ENCODE measurements at regions not wholly inside any gene's neighbourhood (a gene's known extent, or its start where the extent isn't known, plus 50 kb on each side); places are given as distances from the start of the nearest gene placed in this dataset.

DNA sequence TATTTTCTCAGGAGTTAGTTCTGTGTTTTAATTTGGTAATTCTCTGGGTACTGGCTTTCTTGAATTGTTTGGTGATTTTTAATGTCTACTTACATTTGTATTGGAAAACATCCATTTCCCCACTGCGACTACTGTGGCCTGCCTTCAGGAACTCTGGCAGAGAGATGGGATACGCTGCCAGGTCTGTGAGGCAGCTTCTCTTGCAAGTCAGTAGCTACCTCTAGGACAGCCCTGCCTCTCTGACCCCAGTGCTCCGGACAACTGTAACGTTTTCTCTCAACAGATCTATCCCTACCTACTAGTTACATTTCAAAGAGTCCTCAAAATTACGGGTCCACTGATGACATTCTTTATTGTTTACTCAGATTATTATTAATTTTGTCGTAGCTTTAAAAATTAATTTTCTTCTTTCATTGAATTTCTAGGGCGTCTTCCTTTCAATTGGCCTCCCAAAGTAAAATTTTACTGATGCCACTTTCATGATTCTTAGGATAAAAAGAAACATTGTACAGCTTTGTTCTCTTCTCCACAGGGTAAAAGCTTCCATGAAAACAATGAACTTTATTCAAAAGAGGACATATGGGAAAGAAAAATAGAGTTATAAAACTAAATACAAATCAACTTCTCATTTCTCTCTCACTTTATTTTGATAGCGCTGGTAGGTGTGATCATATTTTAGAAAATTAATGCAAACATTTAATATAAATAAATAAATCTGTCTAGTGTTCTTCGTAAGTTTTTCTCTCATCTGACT is 123.2 kb upstream of the GOLGA8J start:
- H3K36me3 ChIP-seq (ENCODE audit: control insufficient read depth in 2 of 2, insufficient read depth in 2 of 2, low read length in 2 of 2) = no peaks in the 10 kb centered on the region
- H3K27ac ChIP-seq (ENCODE audit: low read length) = no peak overlapping the region
- no peaks in the 10 kb centered on the region for H3K9me3 ChIP-seq (ENCODE audit: control insufficient read depth in 2 of 2, low read length in 2 of 2)
- H3K4me1 ChIP-seq (ENCODE audit: control insufficient read depth, insufficient read depth, low read length) = no peaks in the 10 kb centered on the region
- H3K27me3 ChIP-seq (ENCODE audit: control insufficient read depth in 1 of 2, insufficient read depth in 2 of 2, low read length in 2 of 2) = no peaks in the 10 kb centered on the region
- H3K9ac ChIP-seq (ENCODE audit: low read length in 2 of 2) = no peak overlapping the region
- no peak overlapping the region for H3K4me3 ChIP-seq (ENCODE audit: low read length in 2 of 2)

DNA sequence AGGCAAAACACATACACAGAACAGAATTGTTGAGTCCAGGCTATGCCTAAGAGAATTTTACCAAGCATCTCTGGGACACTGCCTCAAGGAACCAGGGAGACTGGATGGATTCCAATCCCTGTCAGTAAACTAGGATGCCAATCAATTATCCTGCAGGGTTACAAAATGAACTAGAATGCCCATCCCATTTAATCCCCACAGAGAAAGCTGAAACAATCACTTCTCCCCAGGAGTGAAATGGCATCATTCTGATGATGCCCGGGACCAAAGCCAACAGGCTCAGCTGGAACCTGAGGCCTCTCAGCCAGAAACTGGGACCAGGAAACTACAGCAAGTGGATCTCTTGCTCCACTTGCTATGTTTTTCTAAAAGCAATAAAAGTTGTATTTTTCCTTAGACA is 130.0 kb upstream of the TJP1 start:
- H3K4me3 ChIP-seq (ENCODE audit: low read length in 2 of 2) = no peak overlapping the region
- H3K9ac ChIP-seq (ENCODE audit: low read length in 2 of 2) = no peak overlapping the region
- no peaks in the 10 kb centered on the region for H3K27me3 ChIP-seq (ENCODE audit: control insufficient read depth in 1 of 2, insufficient read depth in 2 of 2, low read length in 2 of 2)
- H3K36me3 ChIP-seq (ENCODE audit: control insufficient read depth in 2 of 2, insufficient read depth in 2 of 2, low read length in 2 of 2) = no peaks in the 10 kb centered on the region
- H3K27ac ChIP-seq (ENCODE audit: low read length) = no peak overlapping the region
- no peaks in the 10 kb centered on the region for H3K4me1 ChIP-seq (ENCODE audit: control insufficient read depth, insufficient read depth, low read length)
- no peaks in the 10 kb centered on the region for H3K9me3 ChIP-seq (ENCODE audit: control insufficient read depth in 2 of 2, low read length in 2 of 2)

DNA sequence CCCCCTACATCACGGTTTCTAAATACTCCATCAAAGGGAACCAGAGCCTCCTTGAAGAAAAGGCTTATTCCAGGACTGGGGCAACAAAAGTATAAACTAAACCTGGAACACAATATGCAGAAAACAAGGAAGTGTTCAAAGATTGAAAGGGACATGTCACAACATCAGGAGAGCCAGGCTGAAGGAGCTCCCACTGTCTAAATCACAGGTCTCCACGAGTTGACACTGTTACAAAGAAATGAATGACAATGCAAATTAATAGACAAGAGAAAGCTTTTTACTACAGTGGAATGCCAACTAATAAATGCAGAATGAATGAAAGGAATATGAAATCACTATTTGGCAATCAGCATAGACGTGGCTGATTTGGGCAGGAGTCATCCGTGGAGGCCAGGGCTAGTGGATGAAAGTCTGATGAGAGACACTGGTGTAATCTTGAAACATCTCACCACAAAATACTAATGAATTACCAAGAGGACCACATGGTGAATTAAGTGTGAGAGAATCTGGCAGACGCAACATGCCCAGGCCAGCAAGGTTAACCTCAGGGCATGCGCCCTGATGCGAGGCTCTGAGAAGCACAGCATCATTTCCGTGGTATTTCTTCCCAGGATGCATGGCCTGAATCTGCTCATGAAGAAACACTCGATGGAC is 123.8 kb upstream of the TJP1 start:
- Histone ChIP-seq H3K9ac (ENCODE audit: low read length in 2 of 2) (no peak overlapping the region), H3K4me3 (ENCODE audit: low read length in 2 of 2) (no peak overlapping the region), H3K27me3 (ENCODE audit: control insufficient read depth in 1 of 2, insufficient read depth in 2 of 2, low read length in 2 of 2) (no peaks in the 10 kb centered on the region), H3K4me1 (ENCODE audit: control insufficient read depth, insufficient read depth, low read length) (no peaks in the 10 kb centered on the region), H3K27ac (ENCODE audit: low read length) (no peak overlapping the region), H3K36me3 (ENCODE audit: control insufficient read depth in 2 of 2, insufficient read depth in 2 of 2, low read length in 2 of 2) (no peaks in the 10 kb centered on the region), H3K9me3 (ENCODE audit: control insufficient read depth in 2 of 2, low read length in 2 of 2) (no peaks in the 10 kb centered on the region)

DNA sequence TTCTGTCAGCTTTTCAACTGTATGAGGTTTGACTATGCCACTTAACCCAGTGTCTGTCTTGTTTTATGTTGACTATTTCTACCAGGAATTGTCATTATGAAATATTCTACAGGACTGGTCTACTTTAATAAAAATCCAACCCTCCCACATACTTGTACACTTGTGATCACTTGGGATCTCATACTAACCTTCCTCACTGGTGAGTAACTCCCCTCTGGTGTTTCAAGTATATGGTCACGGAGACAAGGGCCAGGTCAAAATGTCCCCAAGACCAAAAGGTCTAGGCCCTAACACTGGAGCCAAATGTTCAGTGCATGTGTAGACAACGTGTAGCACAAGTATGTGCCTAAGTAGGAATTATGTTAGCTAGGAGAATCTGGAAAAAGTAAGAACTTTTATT is 122.7 kb upstream of the TJP1 start:
- no peak overlapping the region for H3K4me3 ChIP-seq (ENCODE audit: low read length in 2 of 2)
- no peaks in the 10 kb centered on the region for H3K9me3 ChIP-seq (ENCODE audit: control insufficient read depth in 2 of 2, low read length in 2 of 2)
- no peaks in the 10 kb centered on the region for H3K4me1 ChIP-seq (ENCODE audit: control insufficient read depth, insufficient read depth, low read length)
- H3K36me3 ChIP-seq (ENCODE audit: control insufficient read depth in 2 of 2, insufficient read depth in 2 of 2, low read length in 2 of 2) = no peaks in the 10 kb centered on the region
- no peak overlapping the region for H3K27ac ChIP-seq (ENCODE audit: low read length)
- H3K27me3 ChIP-seq (ENCODE audit: control insufficient read depth in 1 of 2, insufficient read depth in 2 of 2, low read length in 2 of 2) = no peaks in the 10 kb centered on the region
- H3K9ac ChIP-seq (ENCODE audit: low read length in 2 of 2) = no peak overlapping the region

DNA sequence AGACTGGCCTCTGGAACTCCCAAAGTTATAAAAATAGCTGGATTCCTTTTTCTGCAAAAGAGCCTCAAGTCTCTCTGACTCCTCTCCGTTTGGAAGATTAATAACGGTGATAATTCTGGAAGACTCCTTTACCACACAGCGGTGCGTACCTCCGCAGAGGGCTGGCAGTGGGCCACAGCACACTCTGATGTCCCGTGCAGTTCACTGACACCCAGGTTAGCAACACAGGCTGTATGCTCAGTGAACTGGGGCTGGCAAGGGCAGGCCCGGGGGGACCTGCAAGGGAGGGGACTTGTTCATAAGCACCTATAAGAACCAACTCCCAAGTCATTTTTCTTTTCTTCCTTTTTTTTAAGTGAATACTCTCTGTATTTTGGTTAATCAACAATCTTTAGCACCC is 120.3 kb upstream of the TJP1 start:
- no peak overlapping the region for H3K9ac ChIP-seq (ENCODE audit: low read length in 2 of 2)
- H3K36me3 ChIP-seq (ENCODE audit: control insufficient read depth in 2 of 2, insufficient read depth in 2 of 2, low read length in 2 of 2) = no peaks in the 10 kb centered on the region
- H3K4me1 ChIP-seq (ENCODE audit: control insufficient read depth, insufficient read depth, low read length) = no peaks in the 10 kb centered on the region
- no peak overlapping the region for H3K4me3 ChIP-seq (ENCODE audit: low read length in 2 of 2)
- no peaks in the 10 kb centered on the region for H3K9me3 ChIP-seq (ENCODE audit: control insufficient read depth in 2 of 2, low read length in 2 of 2)
- no peaks in the 10 kb centered on the region for H3K27me3 ChIP-seq (ENCODE audit: control insufficient read depth in 1 of 2, insufficient read depth in 2 of 2, low read length in 2 of 2)
- H3K27ac ChIP-seq (ENCODE audit: low read length) = no peak overlapping the region

DNA sequence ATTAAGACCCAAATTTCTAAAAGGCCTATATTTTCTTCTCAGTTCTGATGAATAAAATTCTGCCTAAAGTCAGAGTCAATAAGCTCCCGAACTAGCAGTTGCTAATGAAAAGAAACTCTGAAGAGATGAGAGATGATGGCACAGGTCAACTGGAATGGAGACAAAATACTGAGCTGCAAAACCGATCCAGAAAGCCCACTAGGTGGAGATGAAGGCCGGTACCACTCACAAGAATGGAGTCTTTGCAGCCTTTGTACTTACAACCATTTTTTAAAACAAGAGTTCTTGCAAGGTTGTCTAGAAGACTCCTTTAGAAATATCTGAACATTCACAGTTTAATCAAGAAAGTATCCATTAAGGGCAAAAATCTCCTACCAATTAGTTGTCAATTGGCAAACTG is 119.9 kb upstream of the TJP1 start:
- Histone ChIP-seq H3K9ac (ENCODE audit: low read length in 2 of 2) (no peak overlapping the region), H3K36me3 (ENCODE audit: control insufficient read depth in 2 of 2, insufficient read depth in 2 of 2, low read length in 2 of 2) (no peaks in the 10 kb centered on the region), H3K27me3 (ENCODE audit: control insufficient read depth in 1 of 2, insufficient read depth in 2 of 2, low read length in 2 of 2) (no peaks in the 10 kb centered on the region), H3K4me3 (ENCODE audit: low read length in 2 of 2) (no peak overlapping the region), H3K27ac (ENCODE audit: low read length) (no peak overlapping the region), H3K9me3 (ENCODE audit: control insufficient read depth in 2 of 2, low read length in 2 of 2) (no peaks in the 10 kb centered on the region), H3K4me1 (ENCODE audit: control insufficient read depth, insufficient read depth, low read length) (no peaks in the 10 kb centered on the region)

DNA sequence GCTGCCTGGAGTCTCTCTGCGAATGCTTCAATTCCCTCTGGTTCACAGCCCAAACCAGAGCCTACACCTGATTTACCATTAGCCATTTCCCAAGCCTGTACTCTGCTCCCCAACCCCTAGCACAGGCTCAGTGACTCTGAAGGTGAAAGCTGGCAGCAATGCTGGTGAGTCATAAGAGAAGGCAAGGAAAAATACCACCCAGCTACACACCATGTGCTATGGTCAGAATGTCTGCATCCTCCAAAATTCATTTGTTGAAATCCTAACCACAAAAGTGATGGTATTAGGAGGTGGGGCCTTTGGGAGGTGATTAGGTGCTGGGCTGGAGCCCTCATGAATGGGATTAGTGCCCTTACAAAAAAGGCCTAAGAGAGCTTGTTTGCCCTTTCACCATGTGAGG is 117.1 kb upstream of the TJP1 start:
- H3K27ac ChIP-seq (ENCODE audit: low read length) = no peak overlapping the region

DNA sequence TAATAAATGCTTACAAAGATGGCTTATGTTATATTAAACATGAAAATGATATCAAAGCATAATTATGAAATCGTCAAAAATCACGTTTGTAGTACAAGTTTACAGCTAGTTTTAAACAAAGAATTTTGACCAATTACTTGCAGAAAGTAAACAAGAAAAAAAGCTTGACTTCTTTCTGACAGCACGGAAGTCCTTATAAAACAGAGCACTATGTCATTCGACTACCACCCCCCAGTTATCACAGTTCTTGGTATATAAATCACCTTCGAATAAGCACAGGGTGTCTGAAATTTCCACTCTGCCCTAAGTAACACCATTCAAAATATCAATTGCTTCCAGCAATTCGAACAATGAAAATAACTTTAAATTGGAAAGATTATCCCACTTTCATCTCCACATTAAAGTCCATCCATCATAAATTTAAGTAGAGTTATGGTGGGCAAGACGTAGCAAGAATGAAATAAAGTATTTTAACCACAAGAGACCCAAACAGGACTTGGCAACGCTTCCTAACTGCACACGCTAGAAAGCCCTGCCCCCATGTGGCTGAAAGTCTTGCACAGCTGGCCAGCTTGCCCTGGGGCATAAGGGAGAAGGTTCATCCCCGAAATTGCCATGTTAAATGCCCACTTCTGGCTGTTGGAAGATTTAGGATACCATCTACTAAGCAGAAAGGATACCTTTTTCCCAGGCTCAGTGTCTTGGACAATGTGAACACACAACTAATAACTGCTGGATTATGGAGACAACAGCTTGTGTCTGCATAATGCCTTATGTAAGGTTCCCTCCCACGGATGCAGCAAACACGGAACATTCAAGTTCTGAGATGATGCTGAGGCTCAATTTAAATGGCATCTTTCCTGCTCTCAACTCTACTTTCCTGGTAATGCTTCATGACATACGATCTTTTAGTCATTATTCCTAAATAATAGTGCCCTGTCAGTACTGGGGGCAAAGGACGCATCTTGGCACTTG is 116.4 kb upstream of the TJP1 start:
- no peaks in the 10 kb centered on the region for H3K9me3 ChIP-seq (ENCODE audit: control insufficient read depth in 2 of 2, low read length in 2 of 2)
- no peak overlapping the region for H3K27ac ChIP-seq (ENCODE audit: low read length)
- H3K36me3 ChIP-seq (ENCODE audit: control insufficient read depth in 2 of 2, insufficient read depth in 2 of 2, low read length in 2 of 2) = no peaks in the 10 kb centered on the region
- no peaks in the 10 kb centered on the region for H3K4me1 ChIP-seq (ENCODE audit: control insufficient read depth, insufficient read depth, low read length)
- H3K9ac ChIP-seq (ENCODE audit: low read length in 2 of 2) = no peak overlapping the region
- H3K4me3 ChIP-seq (ENCODE audit: low read length in 2 of 2) = no peak overlapping the region
- no peaks in the 10 kb centered on the region for H3K27me3 ChIP-seq (ENCODE audit: control insufficient read depth in 1 of 2, insufficient read depth in 2 of 2, low read length in 2 of 2)

More for the DNA sequence above, 117.1 kb upstream of the TJP1 start:
- H3K9me3 ChIP-seq (ENCODE audit: control insufficient read depth in 2 of 2, low read length in 2 of 2) = no peaks in the 10 kb centered on the region
- H3K27me3 ChIP-seq (ENCODE audit: control insufficient read depth in 1 of 2, insufficient read depth in 2 of 2, low read length in 2 of 2) = no peaks in the 10 kb centered on the region
- no peak overlapping the region for H3K9ac ChIP-seq (ENCODE audit: low read length in 2 of 2)
- H3K36me3 ChIP-seq (ENCODE audit: control insufficient read depth in 2 of 2, insufficient read depth in 2 of 2, low read length in 2 of 2) = no peaks in the 10 kb centered on the region
- H3K4me1 ChIP-seq (ENCODE audit: control insufficient read depth, insufficient read depth, low read length) = no peaks in the 10 kb centered on the region
- H3K4me3 ChIP-seq (ENCODE audit: low read length in 2 of 2) = no peak overlapping the region

DNA sequence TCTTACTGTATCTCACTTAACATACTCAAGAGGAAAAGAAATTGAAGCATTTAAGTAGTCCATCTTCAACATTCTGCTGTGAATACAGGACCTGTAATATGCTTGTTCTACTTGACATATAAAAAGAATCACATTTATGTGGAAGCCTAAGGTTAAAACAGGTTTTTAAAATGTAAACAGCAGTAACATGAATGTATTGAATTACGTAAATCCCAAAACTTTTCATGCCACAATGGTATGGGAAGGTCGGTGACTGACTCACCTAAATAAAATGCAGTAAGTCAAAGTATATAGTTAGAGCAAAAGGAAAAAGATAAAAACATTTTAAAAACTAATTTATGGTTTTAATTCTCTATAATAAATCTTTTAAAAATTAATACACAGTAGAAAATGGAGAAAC is 115.7 kb upstream of the TJP1 start:
- H3K9ac ChIP-seq (ENCODE audit: low read length in 2 of 2) = no peak overlapping the region
- no peaks in the 10 kb centered on the region for H3K27me3 ChIP-seq (ENCODE audit: control insufficient read depth in 1 of 2, insufficient read depth in 2 of 2, low read length in 2 of 2)
- no peaks in the 10 kb centered on the region for H3K4me1 ChIP-seq (ENCODE audit: control insufficient read depth, insufficient read depth, low read length)
- H3K9me3 ChIP-seq (ENCODE audit: control insufficient read depth in 2 of 2, low read length in 2 of 2) = no peaks in the 10 kb centered on the region
- H3K27ac ChIP-seq (ENCODE audit: low read length) = no peak overlapping the region
- H3K36me3 ChIP-seq (ENCODE audit: control insufficient read depth in 2 of 2, insufficient read depth in 2 of 2, low read length in 2 of 2) = no peaks in the 10 kb centered on the region
- no peak overlapping the region for H3K4me3 ChIP-seq (ENCODE audit: low read length in 2 of 2)

DNA sequence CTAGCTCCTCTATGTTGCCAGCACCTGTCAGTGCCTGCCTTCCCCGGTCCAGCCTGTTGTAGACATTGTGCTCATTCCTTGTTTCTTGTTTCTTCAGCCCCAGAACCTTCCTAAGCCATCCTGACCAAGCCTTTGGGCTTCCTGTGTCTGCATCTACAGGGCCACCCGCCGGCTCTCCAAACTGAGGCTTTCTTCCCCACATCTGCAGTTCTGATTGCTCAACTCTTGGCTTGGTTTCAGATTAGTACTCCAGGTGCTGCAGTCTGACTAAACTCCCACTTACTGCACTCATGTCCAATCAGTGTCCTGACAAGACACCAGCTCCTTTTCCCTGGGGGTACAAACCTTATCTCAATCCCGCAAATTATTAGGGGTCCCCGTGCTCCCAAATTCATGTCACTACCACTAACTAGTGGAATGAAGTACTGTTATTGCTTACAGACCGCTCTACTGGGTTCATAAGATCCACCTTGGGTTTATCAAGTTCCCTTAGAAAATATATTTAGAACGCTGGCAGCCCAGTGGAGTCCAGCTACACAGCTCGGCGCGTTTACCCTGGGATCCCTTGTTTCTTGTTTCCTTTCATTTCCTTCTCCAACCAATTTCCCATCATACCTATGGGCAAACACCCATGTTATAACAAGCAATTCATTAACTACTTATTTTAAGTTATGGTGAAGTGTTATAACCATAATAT is 114.2 kb upstream of the TJP1 start:
- Histone ChIP-seq H3K27ac (ENCODE audit: low read length) (no peak overlapping the region), H3K9me3 (ENCODE audit: control insufficient read depth in 2 of 2, low read length in 2 of 2) (no peaks in the 10 kb centered on the region), H3K27me3 (ENCODE audit: control insufficient read depth in 1 of 2, insufficient read depth in 2 of 2, low read length in 2 of 2) (no peaks in the 10 kb centered on the region), H3K4me1 (ENCODE audit: control insufficient read depth, insufficient read depth, low read length) (no peaks in the 10 kb centered on the region), H3K4me3 (ENCODE audit: low read length in 2 of 2) (no peak overlapping the region), H3K9ac (ENCODE audit: low read length in 2 of 2) (no peak overlapping the region), H3K36me3 (ENCODE audit: control insufficient read depth in 2 of 2, insufficient read depth in 2 of 2, low read length in 2 of 2) (no peaks in the 10 kb centered on the region)
